ENCODE measurements at regions not wholly inside any gene's neighbourhood (a gene's known extent, or its start where the extent isn't known, plus 50 kb on each side); places are given as distances from the start of the nearest gene placed in this dataset.

DNA sequence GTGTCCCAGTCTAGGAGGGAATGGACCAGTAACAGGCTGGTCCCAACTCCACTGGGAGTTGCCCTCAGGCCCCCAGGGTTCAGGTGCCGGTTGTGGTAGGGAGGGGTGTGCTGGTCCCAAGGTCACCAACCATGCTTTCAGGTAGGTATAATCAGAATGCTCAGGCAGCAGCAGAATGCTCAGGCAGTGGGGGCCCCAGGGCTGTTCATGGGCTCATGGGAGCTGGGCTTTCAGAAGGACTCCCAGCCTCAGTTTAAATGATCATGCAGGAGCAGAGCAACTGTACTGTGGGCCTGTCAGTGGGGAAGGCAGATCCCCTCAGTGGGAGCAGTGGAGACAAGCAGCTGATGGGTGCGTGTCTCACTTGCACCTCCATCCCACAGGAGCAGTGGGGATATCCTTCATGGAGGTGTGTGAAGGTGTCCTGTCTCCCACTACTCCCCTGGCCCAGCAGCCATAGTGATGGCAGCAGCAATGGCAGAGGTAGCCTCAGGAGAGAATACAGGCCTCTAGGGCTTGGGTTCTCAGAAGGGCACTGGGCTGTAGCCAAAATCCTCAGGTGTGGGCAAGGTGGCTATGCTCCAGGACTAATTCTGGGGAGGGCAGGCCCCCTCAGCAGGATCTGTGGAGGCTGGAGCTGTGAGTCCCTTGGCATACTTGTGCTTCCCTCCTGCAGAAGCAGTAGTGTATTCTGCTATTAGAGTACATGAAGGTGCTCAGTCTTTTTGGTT lies 917.3 kb upstream of the B3GALT2 start:
- TF ChIP-seq, protein P1, sequence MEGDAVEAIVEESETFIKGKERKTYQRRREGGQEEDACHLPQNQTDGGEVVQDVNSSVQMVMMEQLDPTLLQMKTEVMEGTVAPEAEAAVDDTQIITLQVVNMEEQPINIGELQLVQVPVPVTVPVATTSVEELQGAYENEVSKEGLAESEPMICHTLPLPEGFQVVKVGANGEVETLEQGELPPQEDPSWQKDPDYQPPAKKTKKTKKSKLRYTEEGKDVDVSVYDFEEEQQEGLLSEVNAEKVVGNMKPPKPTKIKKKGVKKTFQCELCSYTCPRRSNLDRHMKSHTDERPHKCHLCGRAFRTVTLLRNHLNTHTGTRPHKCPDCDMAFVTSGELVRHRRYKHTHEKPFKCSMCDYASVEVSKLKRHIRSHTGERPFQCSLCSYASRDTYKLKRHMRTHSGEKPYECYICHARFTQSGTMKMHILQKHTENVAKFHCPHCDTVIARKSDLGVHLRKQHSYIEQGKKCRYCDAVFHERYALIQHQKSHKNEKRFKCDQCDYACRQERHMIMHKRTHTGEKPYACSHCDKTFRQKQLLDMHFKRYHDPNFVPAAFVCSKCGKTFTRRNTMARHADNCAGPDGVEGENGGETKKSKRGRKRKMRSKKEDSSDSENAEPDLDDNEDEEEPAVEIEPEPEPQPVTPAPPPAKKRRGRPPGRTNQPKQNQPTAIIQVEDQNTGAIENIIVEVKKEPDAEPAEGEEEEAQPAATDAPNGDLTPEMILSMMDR (IDR thresholded peaks at IDR 0.05), result no peak
- TF ChIP-seq POLR2A (IDR thresholded peaks at IDR 0.05; ENCODE audit: low read length), result no peak
- TF ChIP-seq BHLHE40 (IDR thresholded peaks at IDR 0.05; ENCODE audit: low read depth, low read length), result no peak
- no peak for TF ChIP-seq NFE2L2 (conservative IDR thresholded peaks at IDR 0.05; ENCODE audit: low read length)
- TF ChIP-seq EP300 (IDR thresholded peaks at IDR 0.05), result no peak
- no peak for TF ChIP-seq ZC3H11A (IDR thresholded peaks at IDR 0.05)

Measured in A549 (cell line).